ENCODE measurements at regions not wholly inside any gene's neighbourhood (a gene's known extent, or its start where the extent isn't known, plus 50 kb on each side); places are given as distances from the start of the nearest gene placed in this dataset.

- Histone ChIP-seq H2AFZ (ENCODE audit: low read depth) (no peak overlapping the region), H3K27ac (no peak overlapping the region)
Observed at GRCh38 chr13:67742478-67742877, 512.3 kb upstream of the PCDH9 start.

GRCh38 chr13:67740871-67741535, 510.9 kb upstream of the PCDH9 start:
- no peak overlapping the region for H2AFZ ChIP-seq (ENCODE audit: low read depth)

More at GRCh38 chr13:67742478-67742877, 512.3 kb upstream of the PCDH9 start:
- no peaks in the 10 kb centered on the region for H3K36me3 ChIP-seq (ENCODE audit: insufficient read depth)
- H4K20me1 ChIP-seq (ENCODE audit: insufficient read depth) = no peaks in the 10 kb centered on the region
- H3K79me2 ChIP-seq (ENCODE audit: insufficient read depth, low read depth) = no peaks in the 10 kb centered on the region
- H3K9ac ChIP-seq = no peak overlapping the region
- no peaks in the 10 kb centered on the region for H3K27me3 ChIP-seq (ENCODE audit: insufficient read depth, low read depth)
- H3K4me3 ChIP-seq (IDR thresholded peaks at IDR 0.05; ENCODE audit: insufficient read depth, low read depth, low read length) = no peak overlapping the region
- H3K4me2 ChIP-seq = no peak overlapping the region
- H3K4me1 ChIP-seq (ENCODE audit: low read depth, poor library complexity, severe bottlenecking) = no peaks in the 10 kb centered on the region
- TF ChIP-seq, protein P1, sequence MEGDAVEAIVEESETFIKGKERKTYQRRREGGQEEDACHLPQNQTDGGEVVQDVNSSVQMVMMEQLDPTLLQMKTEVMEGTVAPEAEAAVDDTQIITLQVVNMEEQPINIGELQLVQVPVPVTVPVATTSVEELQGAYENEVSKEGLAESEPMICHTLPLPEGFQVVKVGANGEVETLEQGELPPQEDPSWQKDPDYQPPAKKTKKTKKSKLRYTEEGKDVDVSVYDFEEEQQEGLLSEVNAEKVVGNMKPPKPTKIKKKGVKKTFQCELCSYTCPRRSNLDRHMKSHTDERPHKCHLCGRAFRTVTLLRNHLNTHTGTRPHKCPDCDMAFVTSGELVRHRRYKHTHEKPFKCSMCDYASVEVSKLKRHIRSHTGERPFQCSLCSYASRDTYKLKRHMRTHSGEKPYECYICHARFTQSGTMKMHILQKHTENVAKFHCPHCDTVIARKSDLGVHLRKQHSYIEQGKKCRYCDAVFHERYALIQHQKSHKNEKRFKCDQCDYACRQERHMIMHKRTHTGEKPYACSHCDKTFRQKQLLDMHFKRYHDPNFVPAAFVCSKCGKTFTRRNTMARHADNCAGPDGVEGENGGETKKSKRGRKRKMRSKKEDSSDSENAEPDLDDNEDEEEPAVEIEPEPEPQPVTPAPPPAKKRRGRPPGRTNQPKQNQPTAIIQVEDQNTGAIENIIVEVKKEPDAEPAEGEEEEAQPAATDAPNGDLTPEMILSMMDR (conservative IDR thresholded peaks at IDR 0.05; ENCODE audit: low read depth, low read length) = no peak

DNA sequence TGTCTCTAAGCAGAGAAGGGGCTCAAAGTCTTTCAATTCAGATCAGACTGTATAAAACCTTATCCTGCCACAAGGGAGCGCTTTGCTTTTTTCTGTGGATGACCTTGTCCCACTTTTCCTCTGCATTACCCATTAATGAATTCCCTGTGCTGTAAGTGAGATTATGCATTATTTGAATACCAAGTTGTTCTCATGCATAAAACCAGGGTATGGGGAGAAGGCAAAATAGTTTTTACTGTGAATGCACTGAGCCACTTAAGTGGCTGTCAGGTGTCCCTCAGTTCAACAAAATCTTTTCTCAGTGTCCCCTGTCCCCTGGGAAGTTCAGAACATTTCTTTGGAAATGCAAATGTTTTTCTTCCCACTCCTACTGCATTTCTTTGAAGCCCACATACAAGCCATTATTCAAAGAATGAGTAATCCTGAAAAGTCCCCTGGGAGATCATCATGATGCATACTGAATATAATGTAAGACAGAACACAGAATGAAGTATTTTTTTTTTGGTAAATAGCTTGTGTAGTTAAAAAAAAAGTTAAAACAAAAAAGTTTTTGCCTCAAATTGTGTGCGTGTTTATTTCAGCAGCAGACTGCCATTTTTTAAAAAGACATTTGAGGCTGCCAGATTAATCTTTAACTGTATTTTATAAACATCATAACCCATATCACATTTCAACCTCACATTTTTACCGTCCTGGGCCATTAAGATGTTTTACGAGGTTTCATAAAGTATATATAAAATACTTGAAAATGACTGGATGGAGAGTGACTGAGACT, 506.7 kb upstream of the PCDH9 start:
- H3K27me3 ChIP-seq (ENCODE audit: insufficient read depth, low read depth) = no peaks in the 10 kb centered on the region
- TF ChIP-seq, protein P1 (conservative IDR thresholded peaks at IDR 0.05; ENCODE audit: low read depth, low read length) = no peak
- no peak overlapping the region for H3K4me2 ChIP-seq
- H3K9ac ChIP-seq = no peak overlapping the region
- H3K4me1 ChIP-seq (ENCODE audit: low read depth, poor library complexity, severe bottlenecking) = no peaks in the 10 kb centered on the region
- no peaks in the 10 kb centered on the region for H3K79me2 ChIP-seq (ENCODE audit: insufficient read depth, low read depth)
- H3K36me3 ChIP-seq (ENCODE audit: insufficient read depth) = no peaks in the 10 kb centered on the region
- H2AFZ ChIP-seq (ENCODE audit: low read depth) = no peak overlapping the region
- H3K4me3 ChIP-seq (IDR thresholded peaks at IDR 0.05; ENCODE audit: insufficient read depth, low read depth, low read length) = no peak overlapping the region
- H3K27ac ChIP-seq = no peak overlapping the region
- H4K20me1 ChIP-seq (ENCODE audit: insufficient read depth) = no peaks in the 10 kb centered on the region

More at GRCh38 chr13:67740871-67741535, 510.9 kb upstream of the PCDH9 start:
- Histone ChIP-seq H3K27ac (no peak overlapping the region), H3K79me2 (ENCODE audit: insufficient read depth, low read depth) (no peaks in the 10 kb centered on the region), H3K36me3 (ENCODE audit: insufficient read depth) (no peaks in the 10 kb centered on the region), H3K4me3 (IDR thresholded peaks at IDR 0.05; ENCODE audit: insufficient read depth, low read depth, low read length) (no peak overlapping the region), H3K4me1 (ENCODE audit: low read depth, poor library complexity, severe bottlenecking) (no peaks in the 10 kb centered on the region), H3K27me3 (ENCODE audit: insufficient read depth, low read depth) (no peaks in the 10 kb centered on the region), H4K20me1 (ENCODE audit: insufficient read depth) (no peaks in the 10 kb centered on the region), H3K4me2 (no peak overlapping the region), H3K9ac (no peak overlapping the region)
- TF ChIP-seq, protein P1 (conservative IDR thresholded peaks at IDR 0.05; ENCODE audit: low read depth, low read length) = no peak

GRCh38 chr13:67735651-67736050, 505.5 kb upstream of the PCDH9 start:
- Histone ChIP-seq H3K27me3 (ENCODE audit: insufficient read depth, low read depth) (no peaks in the 10 kb centered on the region), H2AFZ (ENCODE audit: low read depth) (no peak overlapping the region), H3K9ac (no peak overlapping the region), H3K4me2 (no peak overlapping the region), H3K79me2 (ENCODE audit: insufficient read depth, low read depth) (no peaks in the 10 kb centered on the region), H4K20me1 (ENCODE audit: insufficient read depth) (no peaks in the 10 kb centered on the region), H3K4me3 (IDR thresholded peaks at IDR 0.05; ENCODE audit: insufficient read depth, low read depth, low read length) (no peak overlapping the region), H3K27ac (no peak overlapping the region), H3K4me1 (ENCODE audit: low read depth, poor library complexity, severe bottlenecking) (no peaks in the 10 kb centered on the region), H3K36me3 (ENCODE audit: insufficient read depth) (no peaks in the 10 kb centered on the region)
- TF ChIP-seq, protein P1 (conservative IDR thresholded peaks at IDR 0.05; ENCODE audit: low read depth, low read length) = no peak
